HCT116 (cell line): ENCODE measurements at regions not wholly inside any gene's neighbourhood (a gene's known extent, or its start where the extent isn't known, plus 50 kb on each side); places are given as distances from the start of the nearest gene placed in this dataset.

Experiments
- ATAC-seq: fragments of 200-7000 bp; cut with Tn5 transposase; 2 replicates; pipeline ENCODE4 v1.9.1; 2020; ENCODE audit warnings: mild to moderate bottlenecking, moderate library complexity
- BruUV-seq: library from RNA; stranded (reverse); fragments of 400-500 nt; replicated peaks from 2 replicates; lab custom pipeline; 2021; lab: Mats Ljungman, UMichigan
- CTCF ChIA-PET: fragments of 300-600 bp; sonication (Branson Sonifier 250); formaldehyde crosslinking; loops from one replicate; lab custom pipeline; 2021; ENCODE audit warnings: antibody characterized with exemption; lab: Charles Lee
- POLR2A ChIA-PET: fragments of 300-600, 350-600 bp; sonication (Branson Sonifier 250); formaldehyde crosslinking; loops from one replicate; lab custom pipeline; 2021; ENCODE audit warnings: antibody characterized with exemption; lab: Charles Lee
- RAD21 ChIA-PET, 2 experiments: fragments of 300-600 bp; sonication (Branson Sonifier 250); formaldehyde crosslinking; loops; one replicate each; lab custom pipeline; 2023; ENCODE audit warnings: low total read pairs in 2 of 2; ENCODE audit not compliant: uncharacterized antibody in 2 of 2, unreplicated experiment in 2 of 2, low non-redundant PET in 1 of 2; lab: Charles Lee
- DNase-seq: peaks from one replicate; pipeline ENCODE4 v3.0.0-alpha.2; 2010; ENCODE audit warnings: low read depth, low spot score
- H2AFZ ChIP-seq: fragments of 200-600 bp; shearing (Covaris generic), sonication (generic); 2 replicates; pipeline ENCODE4 v1.6.1; 2017; ENCODE audit warnings: low read depth, mixed run types, mixed read lengths, antibody characterized with exemption, low read length; ENCODE audit not compliant: poor library complexity, severe bottlenecking
- H3K27ac ChIP-seq: 2 replicates; pipeline ENCODE4 v1.5.1; 2012; ENCODE audit warnings: low read depth, low read length
- H3K27me3 ChIP-seq: fragments of 200-600 bp; sonication (generic); 2 replicates; pipeline ENCODE4 v1.6.1; 2016; ENCODE audit warnings: mixed run types, low read length, mixed read lengths; ENCODE audit not compliant: insufficient read depth
- H3K36me3 ChIP-seq, 2 experiments: fragments of 200-500 bp in 1 of 2; fragments of 200-600 bp in 1 of 2; sonication (Bioruptor generic) in 1 of 2; sonication (generic) in 1 of 2; 2 replicates each; pipeline versions ENCODE4 v1.5.1 to v1.6.1; 2014 to 2016; ENCODE audit warnings: low read length in 2 of 2, inconsistent platforms in 1 of 2, mixed read lengths in 1 of 2, mixed run types in 1 of 2; ENCODE audit not compliant: insufficient read depth in 2 of 2, control insufficient read depth in 1 of 2
- H3K4me1 ChIP-seq, 2 experiments: fragments of 200-600 bp in 1 of 2; sonication (generic) in 1 of 2; 2 replicates each; pipeline versions ENCODE4 v1.5.1 to v1.6.1; 2012 to 2017; ENCODE audit warnings: low read length in 2 of 2, inconsistent platforms in 1 of 2, mild to moderate bottlenecking in 1 of 2, mixed read lengths in 1 of 2, mixed run types in 1 of 2, moderate library complexity in 1 of 2; ENCODE audit not compliant: insufficient read depth in 2 of 2, control insufficient read depth in 1 of 2
- H3K4me2 ChIP-seq: fragments of 200-600 bp; sonication (generic); 2 replicates; pipeline ENCODE4 v1.6.1; 2017; ENCODE audit warnings: mixed run types, low read length, mixed read lengths
- H3K4me3 ChIP-seq, 2 experiments: fragments of 200-600 bp in 1 of 2; sonication (generic) in 1 of 2; replicated peaks in 1 of 2; 2 replicates each; pipeline ENCODE4 v1.5.1; 2011 to 2016; ENCODE audit warnings: low read length in 2 of 2, control low read depth in 1 of 2, low read depth in 1 of 2, mild to moderate bottlenecking in 1 of 2, mixed read lengths in 1 of 2, mixed run types in 1 of 2
- H3K79me2 ChIP-seq: fragments of 200-600 bp; sonication (generic); 2 replicates; pipeline ENCODE4 v1.6.1; 2017; ENCODE audit warnings: mild to moderate bottlenecking, mixed run types, low read length, moderate library complexity, mixed read lengths; ENCODE audit not compliant: insufficient read depth
- H3K9ac ChIP-seq: fragments of 200-600 bp; sonication (generic); 2 replicates; pipeline ENCODE4 v1.6.1; 2016; ENCODE audit warnings: low read length, mixed read lengths
- H3K9me2 ChIP-seq: fragments of 200-600 bp; sonication (generic), shearing (Covaris generic); 2 replicates; pipeline ENCODE4 v1.6.1; 2017; ENCODE audit warnings: mixed run types, mild to moderate bottlenecking, moderate library complexity; ENCODE audit not compliant: insufficient read depth
- H3K9me3 ChIP-seq, 2 experiments: fragments of 200-500 bp in 1 of 2; fragments of 200-600 bp in 1 of 2; sonication (Bioruptor generic) in 1 of 2; sonication (generic) in 1 of 2; 2 replicates each; pipeline ENCODE4 v1.6.1; 2014 to 2017; ENCODE audit warnings: low read length in 2 of 2, mixed read lengths in 2 of 2, inconsistent platforms in 1 of 2, low read depth in 1 of 2, mild to moderate bottlenecking in 1 of 2, mixed run types in 1 of 2, moderate library complexity in 1 of 2; ENCODE audit not compliant: control insufficient read depth in 1 of 2, insufficient read depth in 1 of 2
- H4K20me1 ChIP-seq: fragments of 200-600 bp; sonication (generic), shearing (Covaris generic); 2 replicates; pipeline ENCODE4 v1.6.1; 2017; ENCODE audit warnings: mixed run types, mild to moderate bottlenecking, moderate library complexity; ENCODE audit not compliant: insufficient read depth
- ATF3 ChIP-seq: IDR thresholded peaks from 2 replicates; pipeline ENCODE4 v1.6.1; 2012
- EGR1 ChIP-seq: IDR thresholded peaks from 2 replicates; pipeline ENCODE4 v1.6.1; 2012; ENCODE audit warnings: low read depth
- ELF1 ChIP-seq: IDR thresholded peaks from 2 replicates; pipeline ENCODE4 v1.6.1; 2012; ENCODE audit warnings: low read depth, borderline replicate concordance
- EZH2 ChIP-seq: fragments of 200-600 bp; sonication (generic); IDR thresholded peaks from 2 replicates; pipeline ENCODE4 v1.6.1; 2017; ENCODE audit warnings: antibody characterized with exemption, mixed run types
- EZH2phosphoT487 ChIP-seq: fragments of 200-600 bp; IDR thresholded peaks from 2 replicates; pipeline ENCODE4 v1.6.1; 2018; ENCODE audit warnings: antibody characterized with exemption, borderline replicate concordance
- FOSL1 ChIP-seq: IDR thresholded peaks from 2 replicates; pipeline ENCODE4 v1.6.1; 2012; ENCODE audit warnings: low read depth
- POLR2A ChIP-seq: IDR thresholded peaks from 2 replicates; pipeline ENCODE4 v1.7.0; 2011; ENCODE audit warnings: borderline replicate concordance; ENCODE audit not compliant: insufficient read depth, insufficient read length; ENCODE audit errors: extremely low read depth
- POLR2AphosphoS5 ChIP-seq: IDR thresholded peaks from 2 replicates; pipeline ENCODE4 v1.6.1; 2011; ENCODE audit warnings: mild to moderate bottlenecking, low read depth, low read length, moderate library complexity
- RAD21 ChIP-seq: IDR thresholded peaks from 2 replicates; pipeline ENCODE4 v1.6.1; 2012; ENCODE audit warnings: low read depth, mild to moderate bottlenecking
- SIN3A ChIP-seq: IDR thresholded peaks from 2 replicates; pipeline ENCODE4 v1.6.1; 2012; ENCODE audit warnings: low read depth
- SP1 ChIP-seq: IDR thresholded peaks from 2 replicates; pipeline ENCODE4 v1.6.1; 2012; ENCODE audit warnings: low read depth
- SRF ChIP-seq: IDR thresholded peaks from 2 replicates; pipeline ENCODE4 v1.6.1; 2012; ENCODE audit warnings: low read depth
- TCF7L2 ChIP-seq: IDR thresholded peaks from 2 replicates; pipeline ENCODE4 v1.7.0; 2011; ENCODE audit warnings: borderline replicate concordance, inconsistent platforms; ENCODE audit not compliant: insufficient read depth, insufficient read length; ENCODE audit errors: extremely low read depth
- ZFX ChIP-seq: fragments of 450-650 bp; IDR thresholded peaks from 2 replicates; pipeline ENCODE4 v1.6.1; 2017
- ZNF274 ChIP-seq: fragments of 200-500 bp; sonication (Bioruptor generic); IDR thresholded peaks from 2 replicates; pipeline ENCODE4 v1.6.1; 2014; ENCODE audit warnings: mild to moderate bottlenecking, low read depth, low read length, inconsistent platforms
- intact Hi-C: fragments of 100-400 bp; cut with micrococcal nuclease; formaldehyde crosslinking; loops from 2 replicates; pipeline ENCODE4 v1.10.0; 2022

GRCh38 chrX:28246675-28247074 is 265.4 kb upstream of the DCAF8L1 start:
- no peaks in the 10 kb centered on the region for H3K27me3 ChIP-seq
- no peaks in the 10 kb centered on the region for H3K79me2 ChIP-seq
- POLR2A ChIA-PET = no interaction called here
- no peak for ATAC-seq
- no peaks in the 10 kb centered on the region for H4K20me1 ChIP-seq
- H3K4me1 ChIP-seq = no peaks in the 10 kb centered on the region
- H2AFZ ChIP-seq = no peak overlapping the region
- RAD21 ChIA-PET = no interaction called here
- no peaks in the 10 kb centered on the region for H3K9me2 ChIP-seq
- CTCF ChIA-PET = no interaction called here
- intact Hi-C loops = no loop called here
- no peak overlapping the region for H3K27ac ChIP-seq
- H3K36me3 ChIP-seq = no peaks in the 10 kb centered on the region
- DNase-seq = no peak
- BruUV-seq = no TSS peak
- H3K9me3 ChIP-seq = no peaks in the 10 kb centered on the region
- no peak overlapping the region for H3K9ac ChIP-seq
- H3K4me3 ChIP-seq = no peak overlapping the region
- H3K4me2 ChIP-seq = no peak overlapping the region
- TF ChIP-seq SP1 (no peak), POLR2A (no peak), POLR2AphosphoS5 (no peak), ZNF274 (no peak), RAD21 (no peak), SRF (no peak), ELF1 (no peak), EZH2 (no peak), EGR1 (no peak), ATF3 (no peak), TCF7L2 (no peak), FOSL1 (no peak)

GRCh38 chrX:28229217-28229616 is 248.0 kb upstream of the DCAF8L1 start:
- H3K9ac ChIP-seq = no peak overlapping the region
- no TSS peak for BruUV-seq

More at GRCh38 chrX:28229217-28229616, 248.0 kb upstream of the DCAF8L1 start:
- DNase-seq = no peak
- ChIA-PET RAD21 (no interaction called here), POLR2A (no interaction called here), CTCF (no interaction called here)
- Histone ChIP-seq H3K36me3 (no peaks in the 10 kb centered on the region), H3K4me2 (no peak overlapping the region), H3K27me3 (no peaks in the 10 kb centered on the region), H3K4me1 (peaks cover 0 to 3% of the 10 kb centered on the region in 2 experiments; a peak in 1 of 4 replicates), H3K4me3 (no peak overlapping the region), H3K9me2 (no peaks in the 10 kb centered on the region), H3K27ac (no peak overlapping the region), H2AFZ (no peak overlapping the region), H3K9me3 (no peaks in the 10 kb centered on the region), H3K79me2 (no peaks in the 10 kb centered on the region), H4K20me1 (no peaks in the 10 kb centered on the region)
- intact Hi-C loops = no loop called here
- no peak for ATAC-seq
- TF ChIP-seq EZH2phosphoT487 (no peak), SIN3A (no peak), ZFX (no peak)
